ENCODE measurements at regions not wholly inside any gene's neighbourhood (a gene's known extent, or its start where the extent isn't known, plus 50 kb on each side); places are given as distances from the start of the nearest gene placed in this dataset.
"Not testable (repeated sequence)": the region's sequence is repeated elsewhere in the genome, so short reads cannot be mapped to it uniquely, and the experiment has no call there.

- not testable (repeated sequence) for TF ChIP-seq POLR2AphosphoS5 (IDR thresholded peaks at IDR 0.05; ENCODE audit: low read depth, low read length); POLR2A (IDR thresholded peaks at IDR 0.05; ENCODE audit: low read depth, low read length); TAF1 (IDR thresholded peaks at IDR 0.05; ENCODE audit: borderline replicate concordance, low read depth, low read length)
Observed at GRCh38 chr6:26861913-26862312, 202.4 kb upstream of the ZNF322 start.

Measured in GM12892 (cell line).